ENCODE measurements at regions not wholly inside any gene's neighbourhood (a gene's known extent, or its start where the extent isn't known, plus 50 kb on each side); places are given as distances from the start of the nearest gene placed in this dataset.

DNA sequence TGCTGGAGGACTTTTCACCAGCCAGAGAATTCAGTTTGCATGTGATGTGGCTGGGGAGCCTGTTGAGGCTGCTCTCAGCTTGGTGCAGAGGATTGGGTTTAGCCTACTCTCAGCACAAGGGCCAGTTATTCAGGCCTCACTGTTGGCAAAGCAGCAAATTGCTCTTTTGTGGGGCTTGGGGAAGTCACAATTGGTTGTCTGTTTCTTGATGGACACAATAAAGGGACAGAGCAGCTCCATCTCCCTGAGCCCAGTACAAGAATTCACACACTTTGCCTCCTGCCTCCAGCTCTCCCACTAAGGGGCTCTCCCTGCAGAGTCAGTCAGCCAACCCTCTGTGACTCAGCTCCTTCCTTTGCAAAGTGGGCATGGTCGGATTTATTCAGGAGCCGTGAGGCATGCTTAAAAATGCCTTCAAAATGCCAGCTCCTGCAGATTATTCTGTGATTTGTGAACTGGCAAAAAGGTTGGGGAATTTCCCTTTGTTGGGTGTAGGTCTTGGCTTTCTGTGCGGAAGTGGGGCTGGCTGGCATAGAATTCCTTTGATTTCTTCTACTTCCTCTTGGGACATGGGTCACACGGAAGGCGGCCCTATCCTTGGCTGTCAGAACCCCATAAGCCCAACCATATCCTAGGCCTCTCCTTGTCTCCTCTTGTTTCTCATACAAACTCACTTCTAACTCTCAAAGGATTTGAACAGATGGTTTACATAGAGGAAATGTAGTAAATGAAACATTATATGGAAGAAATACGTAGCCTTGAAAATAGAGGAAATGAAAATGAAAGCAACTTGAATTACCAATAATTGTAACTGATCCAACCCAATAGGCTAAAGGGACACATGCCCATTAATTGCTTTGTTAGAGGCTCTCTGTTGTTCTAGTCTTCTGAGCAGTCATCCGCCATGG is 118.7 kb upstream of the CD180 start:
- DNase-seq (ENCODE audit: low spot score) = no peak
- Histone ChIP-seq H3K27ac (peak overlapping the region; percentile 20 to 57), H3K4me3 (peak overlapping the region; percentile 23)
- no peak for TF ChIP-seq CTCF (IDR thresholded peaks at IDR 0.05)

DNA sequence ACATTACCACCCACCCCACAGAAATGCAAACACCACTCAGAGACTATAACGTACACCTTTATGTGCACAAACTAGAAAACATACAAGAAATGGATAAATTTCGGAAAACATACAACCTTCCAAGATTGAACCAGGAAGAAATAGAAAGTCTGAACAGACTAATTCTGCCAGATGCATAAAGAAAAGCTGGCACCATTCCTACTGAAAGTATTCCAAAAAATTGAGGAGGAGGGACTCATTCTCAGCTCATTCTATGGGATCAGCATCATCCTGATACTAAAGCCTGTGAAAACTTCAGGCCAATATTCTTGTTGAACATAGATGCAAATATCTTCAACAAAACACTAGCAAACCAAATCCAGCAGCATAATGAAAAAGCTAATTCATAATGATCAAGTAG is 115.1 kb upstream of the CD180 start:
- no peak overlapping the region for H3K27ac ChIP-seq
- no peak for TF ChIP-seq CTCF (IDR thresholded peaks at IDR 0.05)
- H3K4me3 ChIP-seq = no peak overlapping the region
- no peak for DNase-seq (ENCODE audit: low spot score)

GRCh38 chr5:67311208-67311607 is 114.6 kb upstream of the CD180 start:
- no peak for TF ChIP-seq CTCF (IDR thresholded peaks at IDR 0.05)
- no peak overlapping the region for H3K4me3 ChIP-seq
- H3K27ac ChIP-seq = no peak overlapping the region
- no peak for DNase-seq (ENCODE audit: low spot score)

DNA sequence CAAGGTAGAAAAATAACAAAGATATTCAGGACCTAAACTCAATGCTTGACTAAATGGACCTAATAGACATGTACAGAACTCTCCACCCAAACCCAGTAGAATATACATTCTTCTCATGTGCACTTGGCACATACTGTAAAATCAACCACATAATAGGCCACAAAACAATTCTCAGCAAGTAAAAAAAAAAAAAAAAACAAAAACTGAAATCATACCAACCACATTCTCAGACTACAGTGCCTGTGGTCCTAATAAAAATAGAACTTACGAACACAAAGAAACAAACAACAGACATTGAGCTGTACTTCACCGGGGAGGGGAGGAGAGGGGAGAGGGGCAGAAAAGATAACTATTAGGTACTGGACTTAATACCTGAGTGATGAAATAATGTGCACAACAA is 114.1 kb upstream of the CD180 start:
- H3K4me3 ChIP-seq = no peak overlapping the region
- no peak for DNase-seq (ENCODE audit: low spot score)
- no peak overlapping the region for H3K27ac ChIP-seq
- TF ChIP-seq CTCF (IDR thresholded peaks at IDR 0.05) = no peak

DNA sequence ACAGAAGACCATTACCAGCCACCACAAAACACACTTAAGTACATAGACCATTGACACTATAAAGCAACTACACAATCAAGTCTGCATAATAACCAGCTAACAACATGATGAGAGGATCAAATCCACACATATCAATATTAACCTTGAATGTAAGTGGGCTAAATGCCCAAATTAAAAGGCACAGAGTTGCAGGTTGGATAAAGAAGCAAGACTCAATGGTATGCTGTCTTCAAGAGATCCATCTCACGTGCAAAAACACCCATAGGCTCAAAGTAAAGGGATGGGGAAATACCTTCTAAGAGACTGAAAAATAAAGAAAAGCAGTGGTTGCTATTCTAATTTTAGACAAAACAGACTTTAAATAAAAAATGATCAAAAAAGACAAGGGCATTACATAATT is 113.6 kb upstream of the CD180 start:
- DNase-seq (ENCODE audit: low spot score) = no peak
- no peak overlapping the region for H3K4me3 ChIP-seq
- H3K27ac ChIP-seq = no peak overlapping the region
- no peak for TF ChIP-seq CTCF (IDR thresholded peaks at IDR 0.05)

DNA sequence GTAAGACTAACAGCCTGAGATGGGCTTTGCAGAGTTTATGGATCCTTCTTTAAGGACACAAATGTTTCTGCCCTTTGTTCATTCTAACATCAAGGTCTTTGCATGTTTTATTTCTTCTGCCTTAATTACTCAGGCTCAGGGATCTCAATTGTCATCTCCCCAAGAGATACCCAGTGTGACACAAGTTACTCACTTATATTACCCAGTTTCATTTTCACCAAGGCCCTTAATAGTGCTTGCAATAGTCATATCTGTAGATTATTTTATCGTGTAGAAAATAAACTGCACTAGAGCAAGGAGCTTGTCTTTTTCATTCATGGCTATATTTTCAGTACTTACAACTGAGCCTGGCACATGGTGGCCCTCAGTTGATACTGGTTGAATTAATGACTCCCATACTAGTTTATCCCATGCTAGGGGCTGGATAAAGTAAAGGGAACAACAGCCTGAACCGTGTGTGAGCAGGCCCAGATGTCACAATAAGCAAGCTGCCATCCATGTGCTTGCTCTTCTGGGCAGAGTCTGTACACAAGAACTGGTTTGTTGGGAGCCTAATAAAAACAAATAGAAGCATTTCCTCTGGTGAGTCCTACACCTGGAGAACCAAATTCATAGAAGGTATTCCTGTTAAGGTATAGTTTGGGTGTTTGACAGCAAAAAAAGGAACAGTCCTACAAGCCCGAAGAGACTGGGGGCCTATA is 112.5 kb upstream of the CD180 start:
- H3K4me3 ChIP-seq = no peak overlapping the region
- H3K27ac ChIP-seq = no peak overlapping the region
- no peak for TF ChIP-seq CTCF (IDR thresholded peaks at IDR 0.05)
- DNase-seq (ENCODE audit: low spot score) = no peak
